C1 segment of cervical spinal cord (tissue), 14 donors: ENCODE measurements at regions not wholly inside any gene's neighbourhood (a gene's known extent, or its start where the extent isn't known, plus 50 kb on each side); places are given as distances from the start of the nearest gene placed in this dataset.
"Not testable (repeated sequence)": the region's sequence is repeated elsewhere in the genome, so short reads cannot be mapped to it uniquely, and the experiment has no call there.

Source experiments
- DNase-seq, 14 donors: peaks; one replicate each; lab custom pipeline; 2025; lab: John Stamatoyannopoulos, UW

GRCh38 chr4:95898226-95898625, 58.3 kb downstream of the PDHA2 start:
- DNase-seq, result no peak

- no peak for DNase-seq
Measured at GRCh38 chr4:95909211-95909610, 69.3 kb downstream of the PDHA2 start.

- no peak for DNase-seq
Measured at GRCh38 chr4:95910749-95911148, 70.9 kb downstream of the PDHA2 start.

DNA sequence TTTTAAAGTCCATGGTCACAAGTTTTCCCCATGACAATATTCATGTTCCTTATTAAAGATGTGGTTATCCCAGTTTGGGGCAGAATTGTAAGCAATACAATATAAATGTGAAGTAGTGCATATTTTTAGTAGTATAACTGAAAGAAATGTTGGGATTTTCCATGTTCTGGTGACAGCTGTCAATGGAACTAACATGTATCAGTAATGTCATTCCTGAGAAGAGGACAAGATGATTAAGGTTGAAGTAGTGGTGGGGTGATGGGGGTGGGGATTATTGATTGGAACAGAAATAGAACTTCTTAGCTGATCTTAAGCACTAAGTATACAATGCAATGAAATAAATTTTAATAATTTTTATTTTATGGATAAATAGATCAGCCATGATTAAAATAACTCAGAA, 81.6 kb downstream of the PDHA2 start:
- DNase-seq, result no peak

- no peak for DNase-seq
Measured at GRCh38 chr4:95929448-95930064, 89.7 kb downstream of the PDHA2 start.

DNA sequence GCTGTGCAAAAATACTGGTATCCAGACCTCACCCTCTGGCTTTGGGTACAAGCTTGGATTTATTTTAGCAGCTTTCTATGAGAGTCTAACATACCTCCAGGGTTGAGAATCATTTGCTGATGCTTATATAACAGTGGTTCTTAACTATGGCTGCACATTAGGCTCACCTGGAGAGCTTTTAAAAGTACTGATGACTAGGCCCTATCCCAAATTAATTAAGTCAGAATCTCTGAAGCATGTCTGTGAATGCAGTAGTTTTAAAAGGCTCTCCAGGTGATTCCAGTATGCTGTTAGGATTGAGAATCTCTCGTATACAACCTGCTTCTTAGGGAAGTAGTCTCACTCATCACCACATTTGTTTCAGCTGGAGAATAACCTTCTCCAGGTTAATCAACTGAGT, 99.2 kb downstream of the PDHA2 start:
- no peak for DNase-seq

GRCh38 chr4:95949136-95949765, 109.4 kb downstream of the PDHA2 start:
- DNase-seq, result no peak

GRCh38 chr4:95949808-95950207, 109.9 kb downstream of the PDHA2 start:
- DNase-seq, result no peak

- not testable (repeated sequence) for DNase-seq
Measured at GRCh38 chr4:95952538-95952937, 112.6 kb downstream of the PDHA2 start.

DNA sequence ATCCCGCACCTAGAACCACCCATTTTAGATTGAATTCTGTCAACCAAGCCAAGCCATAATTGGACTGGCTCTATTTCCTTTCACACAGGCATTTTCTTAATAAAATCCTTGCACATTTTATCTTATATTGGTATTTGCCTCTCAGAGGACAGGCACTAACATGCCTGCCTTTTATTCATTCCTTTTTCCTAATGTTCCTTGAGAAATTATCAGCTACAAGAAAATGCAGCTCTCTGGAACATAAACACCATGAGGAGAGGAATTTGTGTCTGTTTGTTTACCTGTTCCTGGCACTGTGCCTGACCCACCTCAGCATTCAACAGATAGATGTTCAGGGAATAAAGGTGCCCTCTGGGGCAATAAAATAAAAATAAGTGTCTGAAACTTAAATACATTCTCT, 116.2 kb downstream of the PDHA2 start:
- no peak for DNase-seq

DNA sequence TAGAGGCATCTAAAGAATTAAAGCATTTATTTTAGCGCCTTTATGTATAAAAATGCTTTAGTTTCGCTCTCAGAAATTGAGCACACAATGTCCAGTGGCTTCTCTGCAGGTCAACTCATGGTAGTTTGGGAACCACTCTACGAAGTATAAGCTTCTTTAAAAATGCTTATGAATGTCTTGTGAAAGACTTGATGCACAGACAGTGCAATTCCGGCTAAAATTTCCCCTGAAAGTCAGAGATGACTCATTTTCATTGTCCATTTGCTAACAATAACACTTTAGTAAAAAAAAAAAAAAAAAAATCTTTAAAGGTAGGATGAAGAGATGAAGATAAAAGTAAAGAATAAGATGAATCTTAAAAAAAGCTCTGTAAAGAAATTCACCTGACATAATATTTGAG, 117.2 kb downstream of the PDHA2 start:
- no peak for DNase-seq

GRCh38 chr4:95957759-95958158, 117.9 kb downstream of the PDHA2 start:
- DNase-seq, result no peak

GRCh38 chr4:95959182-95959581, 119.3 kb downstream of the PDHA2 start:
- no peak for DNase-seq

DNA sequence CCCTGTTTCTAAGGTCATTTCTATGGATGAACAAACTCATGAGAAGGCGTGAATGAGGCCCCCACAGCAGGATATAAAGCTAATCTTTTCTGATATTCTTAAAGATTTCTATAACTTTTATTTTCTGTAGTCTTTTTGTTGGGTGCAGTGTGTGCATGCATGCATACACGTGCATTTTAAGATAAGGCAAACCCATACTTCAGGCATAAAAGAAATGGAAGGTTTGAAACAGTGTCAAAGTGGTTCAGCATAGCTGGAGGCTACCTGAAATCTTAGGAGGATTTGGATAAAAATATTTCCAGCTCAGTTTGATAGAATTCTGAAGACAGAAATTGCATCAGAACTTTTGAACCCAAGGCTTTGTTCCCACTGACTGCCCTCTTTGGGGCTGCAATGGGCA, 119.7 kb downstream of the PDHA2 start:
- no peak for DNase-seq

DNA sequence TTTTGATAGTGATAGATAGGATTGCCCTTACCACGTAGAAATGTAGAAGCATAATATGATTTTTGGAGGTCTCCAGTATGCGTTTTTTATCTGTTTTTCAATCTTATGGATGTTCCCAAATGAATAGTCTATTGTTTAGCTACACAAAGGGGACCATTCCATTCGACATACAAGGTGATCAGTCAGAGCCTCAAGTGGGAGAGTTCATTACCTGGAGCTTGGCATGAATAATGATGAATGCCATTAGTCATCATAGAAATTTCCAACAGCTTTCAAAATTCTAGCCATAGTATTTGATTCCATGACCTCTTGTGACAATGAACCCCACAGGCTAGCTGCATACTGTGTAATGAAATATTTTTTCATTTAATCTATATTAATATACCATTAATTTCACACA, 123.6 kb downstream of the PDHA2 start:
- DNase-seq, result no peak

GRCh38 chr4:95979961-95980876, 140.3 kb downstream of the PDHA2 start:
- no peak for DNase-seq

DNA sequence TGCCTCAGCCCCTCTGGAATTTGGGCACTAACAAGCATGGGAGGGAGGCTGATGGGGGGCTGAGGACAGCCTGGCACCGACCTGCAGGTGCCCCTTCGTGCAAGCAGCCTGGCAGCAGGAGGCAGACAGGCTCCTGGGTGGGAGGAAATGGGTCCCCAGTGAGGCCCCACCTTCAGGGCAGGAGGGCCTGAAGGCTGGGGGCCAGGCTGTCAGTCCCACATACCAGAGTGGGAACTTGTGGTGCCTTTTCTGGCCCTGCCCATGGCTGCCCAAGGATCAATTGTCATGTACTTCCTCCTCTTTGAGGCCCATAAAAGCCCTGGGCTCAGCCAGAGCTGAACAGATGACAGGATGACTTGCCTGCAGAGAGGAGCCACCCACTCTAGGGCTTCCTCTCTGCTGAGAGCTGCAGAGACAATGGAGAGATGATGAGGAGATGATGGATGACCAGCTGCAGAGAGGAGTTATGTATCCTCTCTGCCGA, 141.0 kb downstream of the PDHA2 start:
- no peak for DNase-seq

GRCh38 chr4:95981591-95981990, 141.7 kb downstream of the PDHA2 start:
- no peak for DNase-seq

- no peak for DNase-seq
Measured at GRCh38 chr4:95982516-95982915, 142.6 kb downstream of the PDHA2 start.

- DNase-seq, result no peak
Measured at GRCh38 chr4:95984081-95984480, 144.2 kb downstream of the PDHA2 start.

GRCh38 chr4:95985051-95985450, 145.2 kb downstream of the PDHA2 start:
- no peak for DNase-seq

DNA sequence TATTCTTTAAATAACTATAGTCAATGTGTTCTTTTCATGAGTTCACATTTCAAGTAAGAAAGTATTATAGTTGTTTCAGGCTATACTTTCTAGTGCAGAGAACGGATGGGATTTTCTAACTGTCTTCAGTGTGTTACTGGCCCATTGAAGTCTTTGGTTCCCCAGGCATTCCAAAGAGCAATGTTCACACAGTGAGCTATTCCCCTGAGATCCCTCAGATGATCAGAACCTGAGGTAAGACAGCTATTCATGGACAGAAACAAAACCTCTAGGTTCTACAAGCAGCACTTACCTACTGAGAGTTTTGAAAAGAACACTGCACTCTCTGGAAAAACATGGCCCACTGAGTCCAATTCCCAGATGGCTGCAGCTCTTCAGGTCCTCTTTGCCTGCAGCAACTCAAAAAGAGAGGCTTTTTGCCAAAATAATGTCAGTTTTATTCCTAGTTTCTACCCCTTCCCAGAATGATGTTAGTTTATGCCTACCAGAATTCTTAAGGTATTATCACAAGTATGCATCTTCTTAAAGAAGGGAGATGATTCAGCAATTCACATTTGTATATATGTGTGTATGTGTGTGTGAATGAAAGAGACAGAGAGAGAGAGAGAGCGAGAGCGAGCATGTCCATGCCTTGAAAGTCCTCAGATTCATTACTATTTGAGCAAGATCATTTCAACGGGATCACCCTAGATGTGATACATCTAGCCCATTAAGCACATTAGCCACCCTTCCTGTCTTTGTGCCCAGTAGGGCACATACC, 146.1 kb downstream of the PDHA2 start:
- DNase-seq, result no peak
